T-helper 2 cell (primary cell): ENCODE measurements at regions not wholly inside any gene's neighbourhood (a gene's known extent, or its start where the extent isn't known, plus 50 kb on each side); places are given as distances from the start of the nearest gene placed in this dataset.
"Not testable (repeated sequence)": the region's sequence is repeated elsewhere in the genome, so short reads cannot be mapped to it uniquely, and the experiment has no call there.

ENCODE experiments used
- DNase-seq, 5 experiments: peaks; one replicate each; pipeline versions ENCODE4 v3.0.0 to v3.0.0-alpha.2; 2012 to 2022

DNA sequence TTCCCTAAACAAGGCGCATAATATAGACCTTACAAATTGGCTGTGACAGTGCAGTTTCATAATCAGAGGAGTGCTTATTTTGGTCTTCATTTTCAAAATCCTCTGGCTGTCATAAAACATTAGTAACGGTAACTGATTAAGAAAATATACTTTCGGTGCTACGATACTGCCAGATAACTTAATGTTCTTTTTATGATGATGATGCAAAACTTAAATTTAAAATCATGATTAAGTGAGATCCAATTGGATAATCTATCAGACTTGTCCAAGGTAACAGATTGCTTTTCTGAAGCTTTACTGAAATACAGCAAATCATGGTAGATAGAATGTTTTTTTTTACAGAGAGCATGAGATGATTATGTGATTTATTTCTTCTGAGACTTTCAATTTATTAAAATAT is 364.2 kb upstream of the CNTN3 start:
- no peak for DNase-seq

DNA sequence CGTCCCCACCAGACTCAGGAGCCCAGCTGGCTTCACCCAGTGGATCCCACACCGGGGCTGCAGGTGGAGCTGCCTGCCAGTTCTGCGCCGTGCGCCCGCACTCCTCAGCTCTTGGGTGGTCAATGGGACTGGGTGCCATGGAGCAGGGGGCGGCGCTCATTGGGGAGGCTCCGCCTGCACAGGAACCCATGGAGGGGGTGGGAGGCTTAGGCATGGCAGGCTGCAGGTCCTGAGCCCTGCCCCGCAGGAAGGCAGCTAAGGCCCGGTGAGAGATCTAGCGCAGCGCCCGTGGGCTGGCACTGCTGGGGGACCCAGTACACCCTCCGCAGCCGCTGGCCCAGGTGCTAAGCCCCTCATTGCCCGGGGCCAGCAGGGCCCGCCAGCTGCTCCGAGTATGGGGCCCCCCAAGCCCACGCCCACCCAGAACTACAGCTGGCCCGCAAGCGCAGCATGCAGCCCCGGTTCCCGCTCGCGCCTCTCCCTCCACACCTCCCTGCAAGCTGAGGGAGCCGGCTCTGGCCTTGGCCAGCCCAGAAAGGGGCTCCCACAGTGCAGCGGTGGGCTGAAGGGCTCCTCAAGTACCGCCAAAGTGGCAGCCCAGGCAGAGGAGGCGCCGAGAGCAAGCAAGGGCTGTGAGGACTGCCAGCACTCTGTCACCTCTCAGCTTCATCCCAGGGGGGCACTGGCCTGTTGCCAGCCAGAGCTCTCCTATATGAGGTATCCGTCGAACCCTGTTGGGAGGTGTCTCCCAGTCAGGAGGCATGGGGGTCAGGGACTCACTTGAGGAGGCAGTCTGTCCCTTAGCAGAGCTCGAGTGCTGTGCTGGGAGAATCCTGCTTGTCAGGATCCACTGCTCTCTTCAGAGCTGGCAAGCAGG is 370.8 kb upstream of the CNTN3 start:
- not testable (repeated sequence) for DNase-seq

DNA sequence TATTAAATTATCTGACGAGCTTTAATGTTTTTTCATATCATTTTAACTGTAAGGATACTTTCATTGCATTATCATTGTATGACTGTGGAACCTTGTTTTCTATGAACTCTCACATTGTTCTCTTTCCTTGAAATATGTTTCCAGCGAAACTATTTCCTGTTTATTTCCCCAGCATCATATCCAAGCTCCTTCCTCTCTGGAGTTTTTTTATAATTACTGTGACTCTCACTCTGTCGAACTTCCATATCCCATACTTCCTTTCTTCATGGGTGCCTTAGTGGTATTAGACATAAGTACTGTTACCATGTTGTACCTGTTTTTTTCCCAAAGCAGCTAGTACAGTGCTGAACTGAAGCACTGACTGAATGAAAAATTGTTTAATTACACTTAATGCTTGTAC is 373.6 kb upstream of the CNTN3 start:
- DNase-seq = no peak

DNA sequence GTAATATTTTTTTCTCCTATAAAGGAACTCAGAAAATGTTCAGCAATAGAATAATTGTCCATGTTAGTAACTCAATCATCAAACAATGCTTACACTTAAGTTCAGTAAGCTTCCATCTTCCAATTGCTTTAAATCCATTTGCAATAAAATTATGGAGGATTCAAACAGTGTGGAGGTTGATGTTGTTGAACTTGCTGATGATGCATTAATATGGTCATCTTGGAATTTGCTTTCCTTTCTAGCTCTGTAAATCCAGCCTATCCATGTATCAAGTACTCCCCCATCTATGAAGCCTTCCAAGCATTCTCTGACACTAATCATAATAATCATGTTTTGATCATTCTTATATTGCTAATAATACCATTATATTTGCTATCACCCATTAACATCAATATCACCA is 378.4 kb upstream of the CNTN3 start:
- no peak for DNase-seq

DNA sequence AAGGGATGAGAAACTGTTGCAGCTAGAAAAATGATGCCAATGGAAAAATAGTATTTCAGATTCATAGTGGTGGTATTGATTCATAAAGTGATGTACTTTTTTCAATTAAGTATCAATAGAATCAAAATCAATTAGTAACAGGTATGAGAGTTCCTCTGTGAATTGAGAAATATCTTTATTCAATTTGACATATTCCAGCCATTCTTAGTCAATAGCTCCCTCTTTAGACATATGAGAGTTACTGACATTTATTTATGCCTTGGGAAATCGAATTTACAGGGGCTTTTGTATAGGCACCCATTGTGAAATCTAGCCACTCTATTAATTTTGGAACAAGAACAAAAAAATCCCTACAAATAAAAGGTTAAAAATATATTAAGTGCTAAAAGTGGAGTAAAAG is 386.9 kb upstream of the CNTN3 start:
- no peak for DNase-seq

DNA sequence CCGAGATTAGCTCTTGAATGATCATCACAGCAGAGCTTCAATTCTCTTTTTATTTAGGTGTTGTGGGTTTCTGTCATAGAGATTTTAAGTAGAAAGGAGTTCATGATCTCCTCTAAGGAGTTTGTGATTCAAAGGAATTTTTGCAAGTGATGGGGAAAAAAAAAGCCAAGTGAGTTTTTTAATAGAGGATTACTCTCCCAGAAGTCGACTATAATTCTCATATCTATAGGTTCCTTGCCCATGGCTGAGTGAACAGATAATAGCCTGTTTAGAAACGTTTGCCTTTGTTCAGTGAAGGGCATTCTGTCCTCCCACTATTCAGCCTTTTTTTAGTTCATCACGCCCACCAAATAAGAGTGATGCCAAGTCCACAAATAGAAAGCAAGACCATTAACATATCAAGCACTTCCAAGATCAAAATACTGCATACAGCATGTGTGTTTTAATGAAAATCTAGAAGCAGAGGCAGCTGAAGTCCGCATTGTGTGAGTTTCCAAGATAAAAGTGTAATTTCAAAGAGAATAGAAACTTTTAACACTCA is 398.4 kb upstream of the CNTN3 start:
- no peak for DNase-seq

DNA sequence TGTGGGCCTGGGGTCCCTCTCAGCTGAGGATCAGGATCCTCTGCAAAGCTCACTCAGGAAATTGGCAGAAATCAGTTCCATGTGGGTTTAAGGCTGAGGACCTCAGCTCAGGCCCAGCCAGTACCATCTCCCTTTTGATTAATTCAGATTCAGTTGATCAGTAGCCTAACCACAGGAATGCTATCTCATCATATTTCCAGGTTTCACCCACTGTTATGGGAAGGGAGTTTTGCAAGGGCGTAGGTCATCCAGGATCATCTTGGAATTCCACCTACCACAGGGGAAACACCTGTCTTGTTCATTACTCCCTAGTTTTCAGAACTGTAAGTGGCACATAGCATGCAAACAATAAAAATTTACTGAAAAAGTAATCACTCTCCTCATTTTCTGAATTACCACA is 399.5 kb upstream of the CNTN3 start:
- no peak for DNase-seq

DNA sequence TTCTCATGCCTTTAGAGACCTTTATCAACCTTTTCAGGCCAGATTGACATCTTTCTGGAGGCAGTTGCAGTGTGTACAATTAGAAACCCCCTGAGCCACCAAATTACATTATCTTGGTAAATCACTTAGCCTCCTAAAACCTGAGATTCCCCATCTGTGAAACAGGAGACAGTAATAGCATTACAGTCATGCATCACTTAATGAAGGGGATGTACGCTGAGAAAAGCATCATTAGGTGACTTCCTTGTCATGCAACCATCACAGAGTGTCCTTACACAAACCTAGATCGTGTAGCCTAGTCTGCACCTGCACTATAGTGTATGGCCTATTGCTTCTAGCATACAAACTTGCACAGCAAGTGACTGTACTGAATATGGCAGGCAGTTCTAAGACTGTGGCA is 400.8 kb upstream of the CNTN3 start:
- no peak for DNase-seq

DNA sequence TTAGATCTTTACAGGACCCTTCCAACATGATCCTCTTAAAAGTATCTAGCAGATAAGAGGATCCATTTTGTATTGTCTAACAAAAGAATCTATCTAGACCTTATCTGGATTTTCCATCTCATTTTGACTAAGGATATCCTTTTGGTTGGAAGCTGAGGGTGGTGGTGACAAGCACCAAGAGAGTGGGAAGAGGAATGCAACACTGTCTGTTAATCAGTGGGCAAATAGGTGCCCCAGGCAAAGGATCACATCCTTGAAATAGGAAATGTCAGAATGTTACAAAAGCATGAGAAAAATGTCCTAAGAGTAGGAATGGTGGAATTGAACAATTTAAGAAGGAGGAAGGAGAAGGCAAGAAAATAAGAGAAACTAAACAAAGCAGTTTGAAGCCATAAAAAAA is 420.7 kb upstream of the CNTN3 start:
- DNase-seq = no peak

DNA sequence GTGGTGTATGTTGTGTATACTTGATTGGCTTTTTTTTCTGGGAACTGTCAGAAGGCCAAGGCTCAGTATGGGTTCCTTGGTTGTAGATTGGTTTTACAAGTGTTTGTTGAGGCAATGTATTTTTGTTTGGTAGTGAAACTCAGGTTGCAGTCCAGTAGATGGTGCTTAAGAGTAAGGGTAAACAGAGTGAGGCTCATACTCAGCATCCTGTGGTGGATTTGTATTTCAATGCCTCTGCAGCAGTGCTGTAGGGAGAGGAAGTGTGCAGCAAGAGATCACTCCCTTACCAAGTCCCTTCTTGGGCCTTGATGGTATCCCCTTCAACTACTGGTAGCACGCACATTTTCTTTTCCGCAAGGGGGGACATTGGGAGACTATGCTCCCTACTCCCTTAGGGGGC is 428.5 kb upstream of the CNTN3 start:
- DNase-seq = no peak

DNA sequence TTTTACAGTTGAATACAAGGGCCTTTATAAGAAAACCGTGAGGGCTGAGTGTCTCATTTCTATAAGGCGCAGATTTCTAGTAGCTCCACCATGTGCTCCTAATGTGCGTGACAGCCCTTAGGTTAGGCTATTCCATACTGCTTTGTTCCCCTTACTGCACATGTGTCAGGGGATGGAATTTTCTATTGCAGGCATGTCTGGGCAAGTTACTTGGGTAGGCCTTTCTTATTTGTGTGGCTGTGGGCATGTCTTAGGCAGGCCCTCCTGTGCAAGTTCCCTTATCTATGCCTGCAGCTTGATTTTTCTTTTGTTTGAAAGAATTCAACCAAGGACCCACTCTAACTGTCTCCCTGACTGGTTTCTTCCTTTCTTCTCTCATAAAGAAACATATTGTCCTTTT is 434.2 kb upstream of the CNTN3 start:
- DNase-seq = no peak

DNA sequence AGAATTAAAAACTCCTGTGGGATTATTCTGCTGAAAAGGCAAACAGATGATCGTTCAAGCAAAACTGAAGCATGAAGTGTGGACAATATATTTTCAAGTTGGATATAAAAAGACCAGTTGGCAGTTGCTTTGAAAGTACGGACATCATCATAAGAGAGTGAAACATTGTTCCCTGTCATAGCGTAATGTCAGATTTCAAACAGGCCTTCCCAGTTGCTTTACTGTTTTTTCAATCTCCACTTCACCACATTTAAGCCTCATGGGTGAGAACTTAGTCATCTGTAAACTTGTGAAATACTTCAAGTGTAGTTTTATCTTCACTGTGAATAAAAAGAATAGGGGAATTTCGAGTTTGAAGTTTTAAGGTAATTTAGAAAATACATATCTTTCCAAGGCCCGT is 435.1 kb upstream of the CNTN3 start:
- DNase-seq = no peak

DNA sequence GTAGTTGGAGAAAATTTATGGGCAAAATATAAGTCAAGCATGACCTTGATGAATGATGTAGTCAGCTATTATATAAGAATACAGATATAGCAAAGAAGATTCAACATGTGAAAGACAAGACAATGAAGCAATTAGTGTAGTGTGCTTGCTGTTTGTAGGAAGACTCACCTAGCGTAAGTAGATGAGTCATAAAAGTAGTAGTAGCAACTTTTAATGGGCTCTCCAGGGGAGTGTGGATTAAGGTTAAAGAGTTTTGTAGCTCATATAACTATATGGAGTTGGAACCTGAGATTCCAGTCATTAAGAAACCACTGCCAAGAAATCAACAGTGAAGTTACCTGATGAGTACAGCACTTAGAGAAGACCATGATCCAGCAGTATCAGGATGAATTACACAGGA is 444.7 kb upstream of the CNTN3 start:
- no peak for DNase-seq

DNA sequence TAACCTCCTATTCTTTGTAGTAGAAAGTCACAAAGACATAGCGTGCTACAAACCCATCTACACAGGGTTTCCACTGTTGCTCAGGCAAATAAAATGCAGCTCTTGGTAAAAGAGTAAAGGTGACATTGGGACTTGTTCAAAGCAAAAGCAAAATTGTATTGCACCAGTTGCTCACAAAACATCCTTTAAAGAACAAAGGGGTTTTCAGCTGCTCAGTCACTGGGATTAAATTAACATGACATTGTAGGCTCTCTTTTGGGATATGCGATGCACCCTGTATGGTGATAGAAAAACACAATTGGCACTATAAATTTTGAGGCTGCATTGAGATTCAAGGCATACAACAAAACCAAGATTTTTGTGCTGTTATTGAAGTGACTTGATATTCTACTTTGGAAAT is 447.3 kb upstream of the CNTN3 start:
- DNase-seq = no peak

DNA sequence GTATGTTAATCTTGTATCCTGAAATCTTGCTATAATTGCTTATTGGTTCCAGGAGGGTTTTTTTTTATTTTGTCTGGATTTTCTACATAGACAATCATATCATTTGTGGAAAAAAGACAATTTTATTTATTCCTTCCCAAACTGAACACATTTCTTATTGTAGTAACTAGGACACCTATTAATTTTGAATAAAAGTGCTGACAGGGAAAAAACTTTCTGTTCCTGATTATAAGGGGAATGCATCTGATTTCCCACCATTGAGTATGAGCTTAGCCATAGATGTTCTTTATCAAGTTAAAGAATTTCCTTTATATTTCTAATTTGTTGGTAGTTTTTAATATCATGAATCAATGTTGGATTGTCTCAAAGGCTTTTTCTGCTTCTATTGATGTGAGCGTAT is 460.7 kb upstream of the CNTN3 start:
- no peak for DNase-seq

DNA sequence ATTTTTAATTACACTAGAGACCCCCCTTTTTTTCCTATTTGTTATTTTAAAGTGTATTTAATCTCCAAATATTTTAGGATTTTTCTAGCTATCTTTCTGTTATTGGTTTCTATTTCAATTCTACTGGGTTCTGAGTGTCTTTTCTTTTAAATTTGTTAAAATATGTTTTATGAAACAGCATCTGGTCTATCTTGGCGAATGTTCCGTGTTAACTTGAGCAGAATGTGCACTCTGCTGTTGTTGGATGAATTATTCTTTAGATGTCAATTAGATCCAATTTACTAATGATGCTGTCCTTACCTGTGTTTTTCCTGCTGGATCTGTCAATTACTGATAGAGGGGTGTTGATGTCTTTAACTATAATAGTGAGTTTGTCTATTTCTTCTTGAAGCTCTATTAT is 462.0 kb upstream of the CNTN3 start:
- DNase-seq = no peak

DNA sequence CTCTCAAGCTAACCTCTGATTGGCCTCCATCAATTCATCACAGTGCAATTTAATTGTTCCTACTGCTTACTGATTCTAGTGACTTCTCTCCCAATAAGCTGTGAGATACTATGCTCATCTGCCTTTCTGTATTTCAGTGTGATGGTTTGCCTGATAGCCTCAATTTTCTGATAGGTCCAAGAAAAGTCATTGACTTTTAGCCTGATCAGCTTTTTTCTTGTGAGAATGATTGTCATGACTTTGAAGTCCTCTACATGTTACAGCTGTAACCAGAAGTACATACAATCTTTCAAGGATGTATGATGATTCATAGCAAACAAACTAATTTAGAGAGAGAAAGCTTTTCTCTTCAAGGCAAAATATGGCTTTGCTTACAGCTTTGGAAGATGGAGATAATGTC is 463.8 kb upstream of the CNTN3 start:
- DNase-seq = no peak

DNA sequence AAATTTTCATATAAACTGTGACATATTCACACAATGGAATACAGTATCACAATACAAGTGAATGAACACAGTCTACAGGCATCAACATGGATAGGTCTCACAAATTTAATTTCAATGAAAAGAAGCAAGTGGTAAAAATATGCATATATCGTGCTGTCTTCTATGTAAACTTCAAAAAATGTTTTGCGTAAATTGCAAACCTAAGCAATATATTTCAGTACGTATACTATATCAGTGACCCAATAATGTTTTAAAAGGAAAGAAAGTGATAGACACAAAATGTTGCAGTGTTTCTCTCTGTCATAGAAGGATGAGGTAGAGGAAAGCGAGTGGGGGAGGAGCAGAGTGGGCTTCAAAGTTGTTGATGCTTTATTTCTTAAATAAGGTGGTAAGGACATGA is 468.4 kb upstream of the CNTN3 start:
- no peak for DNase-seq

DNA sequence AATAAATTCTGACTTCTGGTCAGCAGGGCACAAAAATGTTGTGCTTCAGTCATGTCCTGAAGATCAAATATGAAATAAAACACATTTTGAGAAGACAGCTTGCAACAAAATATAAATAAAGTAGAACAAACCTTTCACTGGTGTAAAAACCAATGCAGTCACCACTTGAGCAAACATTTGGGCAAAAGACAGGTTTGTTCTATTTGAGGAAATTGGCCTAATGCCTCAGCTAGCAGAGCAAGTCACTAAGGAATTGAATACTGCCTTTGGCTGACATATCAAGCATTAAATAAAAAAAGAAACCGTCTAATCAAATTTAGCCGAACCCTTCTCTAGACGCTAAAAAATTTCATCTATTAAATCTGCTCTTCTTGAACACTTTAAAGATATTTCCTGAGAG is 475.4 kb upstream of the CNTN3 start:
- DNase-seq = no peak

DNA sequence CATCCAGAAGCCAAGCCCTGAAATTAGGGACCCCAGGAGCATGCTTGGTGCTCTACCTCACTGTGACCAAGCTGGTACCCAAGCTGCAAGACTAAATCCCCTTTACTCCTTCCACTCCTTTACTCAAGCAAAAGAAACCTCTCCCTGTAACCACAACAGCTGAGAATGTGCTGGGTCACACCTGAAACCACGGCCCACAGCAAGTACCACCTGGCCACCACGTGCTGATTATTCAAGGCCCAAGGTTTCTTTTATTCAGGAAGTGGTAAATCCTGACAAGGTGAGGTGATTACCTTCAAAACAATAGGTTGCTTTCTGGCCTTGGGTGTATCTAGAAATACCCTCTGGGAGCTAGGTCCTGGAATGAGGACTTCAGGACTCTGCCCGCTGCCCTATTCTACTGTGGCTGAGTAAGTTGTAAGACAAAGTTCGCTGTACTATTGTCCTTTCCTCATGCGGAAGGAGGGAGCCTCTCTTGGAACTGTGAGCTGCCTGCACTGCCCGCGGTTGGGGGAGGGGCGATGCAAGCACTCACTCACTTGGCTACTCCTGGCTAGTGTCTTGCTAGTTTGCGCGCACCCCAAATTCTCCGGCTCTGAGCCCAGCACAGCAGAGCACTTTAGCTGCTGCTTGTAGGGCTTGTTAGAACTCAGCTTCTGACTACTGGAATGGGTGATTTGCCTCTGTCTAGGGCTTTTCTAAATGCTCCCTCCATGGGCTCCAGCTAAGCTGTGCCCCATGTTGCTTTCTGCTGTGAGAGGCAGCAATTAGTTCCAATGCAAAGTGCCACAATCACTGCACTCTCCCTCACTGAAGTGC is 487.1 kb upstream of the CNTN3 start:
- no peak for DNase-seq

DNA sequence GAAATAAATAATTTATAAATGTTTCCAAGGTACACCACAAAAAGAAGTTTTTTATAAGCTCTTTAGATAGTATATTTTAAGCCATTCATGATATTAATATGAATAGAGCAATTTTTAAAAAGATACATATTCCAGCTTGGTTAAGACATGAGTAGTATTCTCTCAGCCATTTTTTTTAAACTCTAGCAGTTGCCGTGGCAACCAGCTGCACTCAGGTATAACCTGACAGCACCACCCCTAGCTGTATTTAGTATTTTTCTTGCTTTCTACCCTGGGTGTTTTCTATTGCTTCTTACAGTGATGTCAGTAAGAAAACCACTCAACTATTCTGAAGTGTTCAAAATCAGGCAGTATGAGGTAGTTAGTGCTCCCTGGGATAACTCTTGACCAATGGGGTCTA is 496.3 kb upstream of the CNTN3 start:
- DNase-seq = no peak

DNA sequence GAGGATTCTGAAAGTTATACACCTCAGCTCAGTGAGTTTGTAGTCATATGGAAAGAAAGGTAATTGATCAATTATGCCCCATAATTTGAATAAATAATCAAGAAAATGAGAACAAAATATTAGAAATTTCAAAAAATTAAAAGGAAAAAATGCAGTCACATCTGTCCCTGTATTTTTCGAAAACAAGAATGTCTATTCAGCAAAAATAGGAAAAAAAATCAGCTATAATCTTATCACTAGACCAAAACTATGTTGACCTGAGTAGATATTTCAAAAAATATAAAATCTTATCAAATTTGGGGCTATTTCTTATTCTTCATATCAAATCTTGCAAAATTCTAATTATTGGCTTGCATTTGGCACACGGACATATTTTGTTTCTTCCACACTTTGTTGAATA is 501.2 kb upstream of the CNTN3 start:
- no peak for DNase-seq

DNA sequence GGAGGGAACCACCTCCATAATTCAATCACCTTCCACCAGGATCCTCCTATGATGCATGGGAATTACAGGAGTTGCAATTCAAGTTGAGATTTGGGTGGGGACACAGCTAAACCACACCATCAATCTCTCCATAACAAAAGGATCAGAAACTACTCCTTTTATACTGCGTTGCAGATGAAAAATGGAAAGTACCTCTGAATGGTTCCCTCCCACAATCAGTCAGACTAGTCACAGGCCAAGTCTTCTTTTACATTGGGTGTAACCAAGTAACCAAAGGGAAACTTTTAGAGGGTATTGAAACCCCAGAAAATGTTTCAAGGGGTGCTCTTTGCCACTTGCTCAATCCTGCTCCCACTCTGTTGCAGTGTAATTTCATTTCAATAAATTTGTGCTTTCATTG is 504.3 kb upstream of the CNTN3 start:
- DNase-seq = no peak

DNA sequence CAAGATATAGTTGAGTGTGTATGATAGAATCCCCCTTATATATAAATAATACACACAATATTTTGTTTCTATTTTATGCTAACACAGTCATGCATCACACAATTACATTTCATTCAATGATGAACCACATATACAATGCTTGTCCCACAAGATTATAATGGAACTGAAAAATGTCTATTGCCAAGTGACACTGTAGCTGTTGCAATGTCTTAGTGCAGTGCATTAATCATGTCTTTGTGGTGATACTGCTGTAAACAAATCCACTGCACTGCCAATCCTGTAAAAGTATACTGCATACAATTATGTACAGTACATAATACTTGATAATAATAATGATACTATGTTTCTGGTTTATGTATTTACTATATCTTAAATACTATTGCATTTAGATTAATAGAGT is 512.1 kb upstream of the CNTN3 start:
- no peak for DNase-seq
